SIG-M5 treated with dmso at 0.1 percent for 504 hours (cell line): ENCODE measurements at regions not wholly inside any gene's neighbourhood (a gene's known extent, or its start where the extent isn't known, plus 50 kb on each side); places are given as distances from the start of the nearest gene placed in this dataset.
"Not testable (repeated sequence)": the region's sequence is repeated elsewhere in the genome, so short reads cannot be mapped to it uniquely, and the experiment has no call there.

Experiments
- DNase-seq: peaks from one replicate; lab custom pipeline; 2025; ENCODE audit not compliant: unreplicated experiment; lab: John Stamatoyannopoulos, UW

DNA sequence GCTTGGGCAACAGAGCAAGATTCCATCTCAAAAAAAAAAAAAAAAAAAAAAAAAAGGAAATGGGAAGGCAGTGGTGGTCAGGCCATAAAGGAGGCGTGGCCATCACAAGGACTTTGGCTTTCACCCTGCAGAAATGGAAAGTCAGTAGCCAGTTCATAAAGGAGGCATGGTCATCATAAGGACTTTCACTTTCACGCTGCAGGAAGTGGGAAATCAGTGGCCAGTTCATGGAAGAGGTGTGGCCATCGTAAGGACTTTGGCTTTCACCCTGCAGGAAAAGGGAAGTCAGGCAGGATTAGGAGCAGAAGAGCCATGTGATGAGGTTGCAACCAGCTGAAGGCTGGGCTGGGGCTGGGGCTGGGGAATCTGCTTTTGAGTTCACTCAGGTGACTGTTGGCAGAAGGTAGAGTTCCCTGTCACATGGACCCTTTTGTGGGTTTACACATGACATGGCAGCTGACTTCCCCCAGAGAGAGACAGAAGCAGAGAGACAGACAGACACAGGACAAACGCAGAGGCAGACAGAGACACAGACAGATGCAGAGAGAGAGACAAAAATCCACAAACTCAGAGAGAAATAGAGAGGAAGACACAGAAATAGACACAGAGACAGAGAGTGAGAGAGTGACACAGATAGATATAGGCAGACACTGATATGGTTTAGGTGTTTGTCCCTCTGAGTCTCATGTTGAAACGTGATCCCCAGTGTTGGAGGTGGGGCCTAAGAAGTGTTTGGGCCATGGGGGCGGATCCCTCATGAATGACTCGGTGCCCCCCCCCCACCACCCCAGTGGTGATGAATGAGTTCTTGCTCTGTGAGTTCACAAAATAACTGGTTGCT, 263.9 kb upstream of the KAZN start:
- DNase-seq = no peak

DNA sequence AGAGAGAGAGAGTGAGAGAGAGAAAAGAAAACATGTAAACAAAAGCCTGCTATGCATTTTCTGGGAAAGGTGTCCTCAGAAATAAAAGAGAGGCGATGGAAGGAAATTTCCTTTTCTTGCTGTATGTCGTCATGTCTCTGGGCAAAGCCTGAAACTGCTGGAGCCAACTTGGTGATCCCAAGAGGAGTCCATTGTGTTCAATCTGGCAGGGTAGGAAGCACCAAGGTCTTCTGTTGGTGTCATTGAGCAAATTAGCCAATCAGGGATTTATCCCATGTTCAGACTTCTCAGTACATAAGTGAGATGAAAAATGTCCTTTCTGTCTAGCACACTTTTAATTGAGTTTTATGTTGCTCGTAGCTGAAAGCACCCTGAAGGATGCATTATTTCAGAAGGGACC, 260.0 kb upstream of the KAZN start:
- no peak for DNase-seq

DNA sequence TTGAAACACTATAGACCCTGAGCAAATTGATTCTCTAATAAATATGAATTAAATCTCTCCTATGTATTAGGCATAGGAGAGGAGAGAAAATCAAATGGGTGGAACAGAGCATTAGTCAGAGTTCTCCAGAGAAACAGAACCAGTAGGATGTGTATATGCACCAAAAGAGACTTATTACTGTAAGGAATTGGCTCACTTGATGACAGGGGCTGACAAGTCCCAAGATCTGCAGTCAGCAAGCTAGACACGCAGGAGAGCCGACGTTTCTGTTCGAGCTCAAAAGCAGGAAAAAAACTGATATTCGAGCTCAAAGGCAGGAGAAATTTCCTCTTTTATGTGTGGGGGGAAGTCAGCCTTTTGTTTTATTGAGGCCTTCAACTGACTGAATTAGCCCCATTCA, 259.2 kb upstream of the KAZN start:
- no peak for DNase-seq

DNA sequence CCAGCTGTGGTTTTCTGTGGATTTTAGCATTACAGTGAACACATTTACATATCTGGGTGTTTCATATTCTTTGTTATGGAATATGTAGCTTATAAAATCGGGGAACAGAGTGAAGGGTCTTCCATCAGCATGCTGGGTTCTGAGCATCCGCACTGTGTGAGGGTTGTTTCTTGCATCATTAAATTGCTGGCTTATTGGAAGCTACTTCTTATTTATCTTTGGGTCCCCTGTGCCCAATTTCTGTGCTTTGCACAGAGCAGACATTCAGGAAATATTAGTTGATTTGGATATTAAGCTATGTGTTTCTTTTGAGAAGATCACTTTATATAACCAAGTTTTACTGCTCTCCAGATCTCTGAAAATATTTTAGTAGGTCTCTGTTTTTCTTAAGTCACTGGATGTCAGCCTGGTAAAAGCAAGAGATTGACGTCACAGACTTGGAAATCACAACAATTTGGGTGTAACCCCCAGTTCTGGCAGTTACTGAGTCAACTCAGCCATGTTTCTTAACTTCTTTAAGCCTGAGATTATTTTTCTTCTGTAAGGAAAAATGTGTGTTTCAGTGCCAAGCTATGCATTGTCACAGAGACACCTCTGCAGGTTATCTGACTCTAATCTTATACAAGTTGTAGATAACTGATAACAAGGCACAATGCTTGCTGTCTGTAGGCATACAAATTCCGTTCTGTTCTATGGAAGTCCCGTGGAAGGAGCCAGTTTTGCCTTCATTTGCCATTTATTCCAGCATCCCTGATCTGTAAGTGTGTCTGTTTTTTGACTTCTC, 258.3 kb upstream of the KAZN start:
- no peak for DNase-seq

DNA sequence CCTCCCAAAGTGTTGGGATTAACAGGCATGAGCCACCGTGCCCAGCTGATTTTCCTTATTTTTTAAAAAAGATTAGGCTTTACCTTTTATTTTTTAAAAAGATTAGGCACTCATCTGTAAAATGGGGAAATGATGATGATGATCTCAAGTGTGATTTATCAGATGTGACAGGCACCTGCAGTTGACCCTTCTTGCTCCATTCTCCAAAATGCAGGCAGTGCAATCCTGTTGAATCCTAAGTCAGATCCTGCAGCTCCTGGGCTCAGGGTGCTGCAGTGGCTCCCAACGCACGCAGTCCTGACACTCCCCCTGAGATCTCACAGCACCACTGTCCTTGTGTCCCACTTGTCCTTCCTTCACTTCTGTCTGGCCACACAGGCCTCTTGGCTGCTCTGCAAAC, 257.3 kb upstream of the KAZN start:
- DNase-seq = no peak

DNA sequence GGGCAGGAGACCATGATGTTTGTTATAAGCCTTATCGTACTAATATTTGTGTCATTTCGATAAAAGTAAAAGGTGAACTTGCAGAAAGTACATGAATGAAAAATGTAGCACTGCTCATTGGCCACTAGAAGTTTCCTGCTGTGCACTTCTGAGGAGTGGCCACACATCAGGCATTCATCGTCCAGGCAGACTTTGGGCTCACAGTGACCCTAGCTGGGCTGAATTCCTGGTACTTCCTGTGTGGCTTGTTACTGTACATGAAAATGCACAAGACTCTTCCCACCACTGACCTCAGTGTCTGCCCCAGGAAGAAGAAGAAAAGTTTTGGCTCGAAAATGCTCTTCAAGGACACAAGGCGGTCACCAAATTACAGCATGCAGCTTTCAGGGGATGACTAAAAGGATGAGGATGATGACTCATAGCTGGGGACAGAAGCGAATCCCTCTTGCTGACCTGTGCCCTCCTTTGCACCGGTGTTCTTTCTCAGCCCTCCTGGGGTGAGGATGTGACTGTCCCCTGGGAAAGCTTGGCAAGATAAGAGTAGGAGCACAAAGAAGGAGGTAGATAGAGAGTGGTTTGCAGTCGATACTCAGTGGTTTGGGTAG, 252.4 kb upstream of the KAZN start:
- no peak for DNase-seq

DNA sequence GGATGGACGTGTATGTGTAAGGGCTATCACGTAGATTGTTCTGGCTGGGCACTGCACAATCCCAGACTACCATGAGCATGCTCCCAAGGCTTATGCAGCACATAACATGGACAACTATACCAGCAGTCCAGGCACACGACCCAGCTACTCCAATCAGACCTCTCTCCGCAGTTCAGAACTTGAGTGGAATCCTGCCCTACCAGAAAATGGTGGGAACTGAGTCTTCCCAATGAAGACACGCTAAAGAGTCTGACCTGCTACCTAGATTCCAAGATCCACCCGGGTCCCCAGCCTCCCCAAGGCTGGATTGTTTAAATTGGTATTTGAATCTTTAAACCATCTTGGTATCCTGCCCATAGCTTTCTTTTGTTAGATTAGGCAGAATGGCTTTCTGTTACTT, 251.3 kb upstream of the KAZN start:
- no peak for DNase-seq

DNA sequence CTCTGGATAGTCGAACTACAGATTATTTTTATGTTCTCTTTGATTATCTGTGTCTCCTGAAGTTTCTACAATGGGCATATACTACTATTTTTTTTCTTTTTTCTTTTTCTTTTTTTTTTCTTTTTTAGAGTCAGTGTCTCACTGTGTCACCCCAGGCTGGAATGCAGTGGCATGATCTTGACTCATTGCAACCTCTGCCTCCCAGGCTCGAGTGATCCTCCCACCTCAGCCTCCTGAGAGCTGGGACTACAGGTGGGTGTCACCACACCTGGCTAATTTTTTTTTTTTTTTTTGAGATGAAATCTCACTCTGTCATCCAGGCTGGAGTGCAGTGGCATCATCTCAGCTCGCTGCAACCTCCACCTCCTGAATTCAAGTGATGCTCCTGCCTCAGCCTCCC, 250.7 kb upstream of the KAZN start:
- DNase-seq = no peak

GRCh38 chr1:14350197-14350596, 248.3 kb upstream of the KAZN start:
- DNase-seq = no peak

GRCh38 chr1:14352897-14353296, 245.6 kb upstream of the KAZN start:
- no peak for DNase-seq

GRCh38 chr1:14361005-14361404, 237.5 kb upstream of the KAZN start:
- not testable (repeated sequence) for DNase-seq

DNA sequence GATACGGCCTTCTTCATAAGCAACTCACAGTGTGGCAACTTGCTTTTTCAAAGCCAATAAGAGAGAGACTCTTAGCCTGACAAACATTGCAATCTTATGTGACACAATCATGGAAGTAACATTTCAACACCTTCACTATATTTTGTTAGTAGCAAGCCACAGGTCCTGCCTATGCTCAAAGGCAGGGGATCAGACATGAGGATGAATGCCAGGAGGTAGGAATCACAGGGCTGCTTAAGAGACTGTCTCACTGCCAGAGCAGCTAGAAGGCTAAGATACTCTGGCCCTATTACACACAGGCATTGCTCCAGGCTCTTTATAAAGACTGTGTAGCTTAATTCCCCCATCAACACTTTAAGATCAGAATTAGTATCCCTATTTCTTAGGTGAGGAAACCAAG, 236.2 kb upstream of the KAZN start:
- no peak for DNase-seq

DNA sequence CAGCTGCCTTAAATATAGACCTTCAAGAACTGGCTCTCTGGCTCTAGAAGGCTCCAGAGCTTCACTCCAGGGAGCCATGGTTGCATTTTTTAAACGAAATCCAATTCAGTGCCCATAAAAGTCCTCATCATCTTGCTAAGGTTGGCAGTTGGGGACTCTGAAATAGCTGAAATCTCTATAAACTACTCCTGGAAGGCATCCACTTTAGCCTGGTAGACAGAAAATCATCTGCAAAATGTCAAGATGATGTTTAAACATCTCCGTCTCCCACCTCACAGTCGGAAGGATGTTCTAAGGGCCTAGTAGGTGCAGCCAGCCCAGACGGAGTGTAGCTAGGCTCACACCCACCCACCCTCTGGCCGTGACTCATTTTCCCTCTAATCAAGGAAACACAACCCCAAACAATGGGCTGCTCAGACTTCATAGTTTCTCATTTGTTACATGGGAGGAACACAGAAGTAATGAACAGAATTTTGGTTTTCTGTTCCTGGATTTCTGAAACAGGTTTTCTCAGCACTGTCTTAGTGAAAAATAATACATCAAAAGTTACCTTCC, 235.4 kb upstream of the KAZN start:
- no peak for DNase-seq

DNA sequence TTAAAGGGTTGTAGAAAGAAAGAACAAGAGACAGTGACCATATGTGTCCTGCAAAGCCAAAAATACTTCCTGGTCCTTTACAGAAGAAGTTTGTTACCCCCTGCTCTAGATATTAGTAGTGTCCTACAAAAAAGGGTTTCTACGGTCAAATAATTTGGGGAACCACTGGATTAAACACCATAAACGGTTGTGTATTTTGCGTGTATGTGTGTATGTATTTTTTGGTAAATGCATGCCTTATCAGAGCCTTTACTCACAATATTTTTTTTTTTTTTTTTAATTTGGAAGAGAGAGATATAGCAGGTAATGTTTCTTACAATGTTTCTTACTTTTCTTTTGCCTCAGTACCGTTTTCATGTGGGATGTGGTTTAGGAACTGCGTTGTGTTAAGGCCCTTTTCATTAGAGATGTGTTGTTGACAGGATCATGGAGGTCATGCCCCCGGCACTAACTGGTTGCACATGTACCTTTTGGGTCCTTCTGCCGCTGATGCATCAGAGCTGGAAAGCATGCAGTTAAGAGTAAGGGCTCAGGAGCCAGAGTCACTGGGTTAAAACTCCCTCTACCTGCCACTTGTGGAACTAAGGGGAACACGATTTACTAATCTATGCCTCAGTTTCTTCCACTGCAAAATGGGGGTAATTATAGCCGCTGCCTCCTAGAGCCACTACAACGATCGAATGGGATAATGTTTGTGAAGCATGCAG, 234.6 kb upstream of the KAZN start:
- DNase-seq = no peak

DNA sequence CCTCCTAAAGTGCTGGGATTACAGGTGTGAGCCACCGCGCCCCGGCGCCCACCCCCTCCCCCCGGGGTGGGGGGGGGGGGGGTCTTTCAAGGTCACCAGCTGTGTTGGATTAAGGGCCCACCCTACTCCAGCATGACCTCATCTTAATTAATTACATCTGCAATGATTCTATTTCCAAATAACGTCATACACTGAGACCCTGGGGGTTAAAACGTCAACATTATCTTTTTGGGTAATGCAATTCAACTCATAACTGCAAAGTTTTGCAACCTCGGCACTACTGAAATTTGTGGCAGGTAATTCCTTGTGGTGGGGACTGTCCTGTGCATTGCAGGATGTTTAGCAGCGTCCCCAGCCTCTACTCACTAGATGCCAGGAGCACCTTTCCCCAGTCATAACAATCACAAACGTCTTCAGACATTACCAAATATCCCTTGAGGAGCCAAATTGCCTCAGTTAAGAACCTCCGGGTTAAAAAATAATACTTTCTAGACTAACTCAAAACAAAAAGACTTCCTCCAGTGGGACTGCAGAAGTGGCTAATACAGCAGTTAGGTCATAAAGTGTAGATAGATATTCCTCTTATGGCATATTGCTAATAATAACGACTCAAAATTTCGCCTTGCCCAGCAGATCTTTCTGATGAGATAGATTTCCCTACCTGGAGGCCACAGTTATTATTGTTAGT, 233.0 kb upstream of the KAZN start:
- DNase-seq = no peak

DNA sequence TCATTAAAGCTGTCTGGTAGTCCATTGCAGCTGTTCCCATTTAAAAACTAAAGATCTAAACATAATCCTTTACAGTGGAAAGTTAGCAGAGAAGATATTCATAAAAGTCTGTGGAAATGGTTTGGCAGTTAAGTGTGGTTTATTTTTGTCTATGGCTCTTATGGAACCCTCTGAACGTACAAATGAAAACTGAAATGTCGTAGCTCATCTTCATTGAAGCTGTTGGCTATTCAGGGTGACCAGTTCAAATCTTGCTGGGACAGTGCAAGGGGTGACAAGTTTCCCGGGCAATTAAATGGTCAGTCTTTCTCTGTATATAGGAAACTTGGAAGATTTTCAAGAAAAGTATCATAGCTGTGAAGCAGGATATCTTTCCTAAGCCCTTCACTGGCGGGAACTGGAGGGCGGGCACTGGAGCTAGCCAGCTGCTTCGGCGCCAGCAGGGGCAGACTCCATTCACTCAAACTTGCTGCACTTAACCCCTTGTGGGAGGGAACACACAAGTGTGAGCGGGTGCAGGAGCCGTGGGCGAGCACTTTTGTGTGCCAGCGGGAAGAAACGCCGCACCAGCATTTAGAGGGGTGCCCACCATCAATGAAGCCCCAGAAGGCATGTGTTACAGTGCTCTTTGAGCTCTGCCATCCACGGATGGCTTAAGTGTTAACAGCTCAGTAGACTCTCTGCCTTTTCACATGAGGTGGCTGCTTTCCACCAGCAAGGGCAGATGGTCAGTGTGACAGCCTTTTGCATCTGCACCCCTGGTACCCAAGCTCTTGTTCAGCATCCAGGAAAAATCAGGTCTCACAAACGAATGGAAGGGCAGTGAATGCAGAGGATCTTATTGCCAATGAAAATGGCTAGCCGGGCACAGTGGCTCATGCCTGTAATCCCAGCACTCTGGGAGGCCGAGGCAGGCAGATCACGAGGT, 232.1 kb upstream of the KAZN start:
- DNase-seq = no peak

DNA sequence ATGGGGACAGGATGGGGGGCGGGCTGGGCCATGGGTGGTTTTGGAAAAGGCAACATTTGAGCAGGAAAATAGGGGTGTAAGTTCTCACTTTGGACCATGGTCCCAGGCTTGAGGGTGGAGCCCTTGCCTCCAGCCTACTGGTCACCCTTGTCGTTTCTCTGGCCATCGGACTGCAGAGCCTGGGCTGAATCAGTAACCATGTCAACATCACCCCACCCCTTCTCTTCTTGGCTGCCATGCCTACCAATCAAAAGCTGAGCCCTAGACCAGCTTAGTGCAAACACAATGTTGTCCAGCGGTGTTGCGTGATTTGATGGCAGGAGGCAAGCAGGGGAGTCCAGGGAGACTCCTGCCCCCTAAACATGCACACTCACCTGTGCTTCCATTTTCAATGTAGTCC, 231.0 kb upstream of the KAZN start:
- DNase-seq = no peak

- DNase-seq = no peak
Measured at GRCh38 chr1:14369526-14370213, 228.8 kb upstream of the KAZN start.
